ENCODE measurements at regions not wholly inside any gene's neighbourhood (a gene's known extent, or its start where the extent isn't known, plus 50 kb on each side); places are given as distances from the start of the nearest gene placed in this dataset.

DNA sequence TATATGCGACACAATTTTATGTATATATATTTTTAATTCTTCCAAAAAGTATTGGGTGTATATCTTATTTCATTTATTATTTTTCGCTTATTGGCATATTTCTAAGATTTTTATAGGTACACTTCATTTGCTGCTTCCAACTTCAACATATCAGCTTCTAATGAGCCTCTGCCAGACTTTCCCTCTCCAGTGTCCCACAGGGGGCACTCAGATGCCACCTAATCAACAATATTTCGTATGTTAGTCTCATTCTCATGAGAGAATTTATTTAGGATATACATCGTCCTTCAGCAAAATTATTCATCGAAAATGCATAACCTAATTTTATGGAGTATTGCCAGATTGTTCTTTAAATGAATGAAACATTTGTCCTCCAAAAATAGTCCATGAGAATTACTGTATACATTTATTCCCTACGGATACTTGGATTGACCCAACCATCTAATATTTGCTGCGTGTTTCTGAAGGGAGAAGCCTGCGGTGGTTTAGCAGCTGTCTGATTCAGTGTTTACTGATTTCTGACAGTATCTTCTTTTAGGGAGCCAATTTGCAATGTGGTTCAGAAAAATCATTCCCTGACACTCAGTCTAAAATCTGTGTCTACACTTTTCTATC lies 100.6 kb upstream of the SELENOP start:
- TF ChIP-seq, protein P1, sequence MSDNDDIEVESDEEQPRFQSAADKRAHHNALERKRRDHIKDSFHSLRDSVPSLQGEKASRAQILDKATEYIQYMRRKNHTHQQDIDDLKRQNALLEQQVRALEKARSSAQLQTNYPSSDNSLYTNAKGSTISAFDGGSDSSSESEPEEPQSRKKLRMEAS (CRISPR knock-in tag; IDR thresholded peaks at IDR 0.05), result no peak
- TF ChIP-seq, protein P2, sequence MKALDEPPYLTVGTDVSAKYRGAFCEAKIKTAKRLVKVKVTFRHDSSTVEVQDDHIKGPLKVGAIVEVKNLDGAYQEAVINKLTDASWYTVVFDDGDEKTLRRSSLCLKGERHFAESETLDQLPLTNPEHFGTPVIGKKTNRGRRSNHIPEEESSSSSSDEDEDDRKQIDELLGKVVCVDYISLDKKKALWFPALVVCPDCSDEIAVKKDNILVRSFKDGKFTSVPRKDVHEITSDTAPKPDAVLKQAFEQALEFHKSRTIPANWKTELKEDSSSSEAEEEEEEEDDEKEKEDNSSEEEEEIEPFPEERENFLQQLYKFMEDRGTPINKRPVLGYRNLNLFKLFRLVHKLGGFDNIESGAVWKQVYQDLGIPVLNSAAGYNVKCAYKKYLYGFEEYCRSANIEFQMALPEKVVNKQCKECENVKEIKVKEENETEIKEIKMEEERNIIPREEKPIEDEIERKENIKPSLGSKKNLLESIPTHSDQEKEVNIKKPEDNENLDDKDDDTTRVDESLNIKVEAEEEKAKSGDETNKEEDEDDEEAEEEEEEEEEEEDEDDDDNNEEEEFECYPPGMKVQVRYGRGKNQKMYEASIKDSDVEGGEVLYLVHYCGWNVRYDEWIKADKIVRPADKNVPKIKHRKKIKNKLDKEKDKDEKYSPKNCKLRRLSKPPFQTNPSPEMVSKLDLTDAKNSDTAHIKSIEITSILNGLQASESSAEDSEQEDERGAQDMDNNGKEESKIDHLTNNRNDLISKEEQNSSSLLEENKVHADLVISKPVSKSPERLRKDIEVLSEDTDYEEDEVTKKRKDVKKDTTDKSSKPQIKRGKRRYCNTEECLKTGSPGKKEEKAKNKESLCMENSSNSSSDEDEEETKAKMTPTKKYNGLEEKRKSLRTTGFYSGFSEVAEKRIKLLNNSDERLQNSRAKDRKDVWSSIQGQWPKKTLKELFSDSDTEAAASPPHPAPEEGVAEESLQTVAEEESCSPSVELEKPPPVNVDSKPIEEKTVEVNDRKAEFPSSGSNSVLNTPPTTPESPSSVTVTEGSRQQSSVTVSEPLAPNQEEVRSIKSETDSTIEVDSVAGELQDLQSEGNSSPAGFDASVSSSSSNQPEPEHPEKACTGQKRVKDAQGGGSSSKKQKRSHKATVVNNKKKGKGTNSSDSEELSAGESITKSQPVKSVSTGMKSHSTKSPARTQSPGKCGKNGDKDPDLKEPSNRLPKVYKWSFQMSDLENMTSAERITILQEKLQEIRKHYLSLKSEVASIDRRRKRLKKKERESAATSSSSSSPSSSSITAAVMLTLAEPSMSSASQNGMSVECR (CRISPR knock-in tag; IDR thresholded peaks at IDR 0.05; ENCODE audit: borderline replicate concordance), result no peak
- TF ChIP-seq, protein P3, sequence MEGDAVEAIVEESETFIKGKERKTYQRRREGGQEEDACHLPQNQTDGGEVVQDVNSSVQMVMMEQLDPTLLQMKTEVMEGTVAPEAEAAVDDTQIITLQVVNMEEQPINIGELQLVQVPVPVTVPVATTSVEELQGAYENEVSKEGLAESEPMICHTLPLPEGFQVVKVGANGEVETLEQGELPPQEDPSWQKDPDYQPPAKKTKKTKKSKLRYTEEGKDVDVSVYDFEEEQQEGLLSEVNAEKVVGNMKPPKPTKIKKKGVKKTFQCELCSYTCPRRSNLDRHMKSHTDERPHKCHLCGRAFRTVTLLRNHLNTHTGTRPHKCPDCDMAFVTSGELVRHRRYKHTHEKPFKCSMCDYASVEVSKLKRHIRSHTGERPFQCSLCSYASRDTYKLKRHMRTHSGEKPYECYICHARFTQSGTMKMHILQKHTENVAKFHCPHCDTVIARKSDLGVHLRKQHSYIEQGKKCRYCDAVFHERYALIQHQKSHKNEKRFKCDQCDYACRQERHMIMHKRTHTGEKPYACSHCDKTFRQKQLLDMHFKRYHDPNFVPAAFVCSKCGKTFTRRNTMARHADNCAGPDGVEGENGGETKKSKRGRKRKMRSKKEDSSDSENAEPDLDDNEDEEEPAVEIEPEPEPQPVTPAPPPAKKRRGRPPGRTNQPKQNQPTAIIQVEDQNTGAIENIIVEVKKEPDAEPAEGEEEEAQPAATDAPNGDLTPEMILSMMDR (IDR thresholded peaks at IDR 0.05), result no peak
- TF ChIP-seq SMAD4 (CRISPR knock-in tag; IDR thresholded peaks at IDR 0.05) (no peak), FOXJ3 (CRISPR knock-in tag; IDR thresholded peaks at IDR 0.05; ENCODE audit: borderline replicate concordance) (no peak), RORB (CRISPR knock-in tag; IDR thresholded peaks at IDR 0.05) (no peak), OVOL2 (CRISPR knock-in tag; IDR thresholded peaks at IDR 0.05; ENCODE audit: borderline replicate concordance) (no peak)
- TF ChIP-seq, protein P4, sequence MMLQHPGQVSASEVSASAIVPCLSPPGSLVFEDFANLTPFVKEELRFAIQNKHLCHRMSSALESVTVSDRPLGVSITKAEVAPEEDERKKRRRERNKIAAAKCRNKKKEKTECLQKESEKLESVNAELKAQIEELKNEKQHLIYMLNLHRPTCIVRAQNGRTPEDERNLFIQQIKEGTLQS (CRISPR knock-in tag; conservative IDR thresholded peaks at IDR 0.05), result no peak

All from WTC11 (cell line).